ENCODE measurements at regions not wholly inside any gene's neighbourhood (a gene's known extent, or its start where the extent isn't known, plus 50 kb on each side); places are given as distances from the start of the nearest gene placed in this dataset.

DNA sequence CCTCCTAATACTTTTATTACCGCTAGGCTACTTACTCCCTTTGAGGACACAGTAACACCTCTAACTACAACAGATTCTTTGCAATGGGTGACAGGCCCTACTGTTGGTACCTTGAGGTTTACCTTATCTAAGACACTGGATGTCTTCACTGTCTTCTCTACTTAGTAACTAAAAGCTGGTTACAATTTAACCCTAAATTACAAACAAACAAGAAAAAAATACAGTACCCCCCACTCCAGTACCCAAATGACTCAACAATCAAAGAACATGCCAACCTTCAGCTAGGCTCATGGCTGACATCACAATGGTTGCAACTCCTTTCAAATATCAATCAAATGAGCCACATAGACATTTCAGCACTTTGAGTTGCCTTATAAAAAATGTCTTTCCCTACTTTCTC lies 198.0 kb downstream of the GUCY2F start:
- TF ChIP-seq, protein P1, sequence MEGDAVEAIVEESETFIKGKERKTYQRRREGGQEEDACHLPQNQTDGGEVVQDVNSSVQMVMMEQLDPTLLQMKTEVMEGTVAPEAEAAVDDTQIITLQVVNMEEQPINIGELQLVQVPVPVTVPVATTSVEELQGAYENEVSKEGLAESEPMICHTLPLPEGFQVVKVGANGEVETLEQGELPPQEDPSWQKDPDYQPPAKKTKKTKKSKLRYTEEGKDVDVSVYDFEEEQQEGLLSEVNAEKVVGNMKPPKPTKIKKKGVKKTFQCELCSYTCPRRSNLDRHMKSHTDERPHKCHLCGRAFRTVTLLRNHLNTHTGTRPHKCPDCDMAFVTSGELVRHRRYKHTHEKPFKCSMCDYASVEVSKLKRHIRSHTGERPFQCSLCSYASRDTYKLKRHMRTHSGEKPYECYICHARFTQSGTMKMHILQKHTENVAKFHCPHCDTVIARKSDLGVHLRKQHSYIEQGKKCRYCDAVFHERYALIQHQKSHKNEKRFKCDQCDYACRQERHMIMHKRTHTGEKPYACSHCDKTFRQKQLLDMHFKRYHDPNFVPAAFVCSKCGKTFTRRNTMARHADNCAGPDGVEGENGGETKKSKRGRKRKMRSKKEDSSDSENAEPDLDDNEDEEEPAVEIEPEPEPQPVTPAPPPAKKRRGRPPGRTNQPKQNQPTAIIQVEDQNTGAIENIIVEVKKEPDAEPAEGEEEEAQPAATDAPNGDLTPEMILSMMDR (IDR thresholded peaks at IDR 0.05): no peak
- no peak for TF ChIP-seq POLR2AphosphoS5 (IDR thresholded peaks at IDR 0.05; ENCODE audit: low read depth, low read length)
- TF ChIP-seq, protein P2, sequence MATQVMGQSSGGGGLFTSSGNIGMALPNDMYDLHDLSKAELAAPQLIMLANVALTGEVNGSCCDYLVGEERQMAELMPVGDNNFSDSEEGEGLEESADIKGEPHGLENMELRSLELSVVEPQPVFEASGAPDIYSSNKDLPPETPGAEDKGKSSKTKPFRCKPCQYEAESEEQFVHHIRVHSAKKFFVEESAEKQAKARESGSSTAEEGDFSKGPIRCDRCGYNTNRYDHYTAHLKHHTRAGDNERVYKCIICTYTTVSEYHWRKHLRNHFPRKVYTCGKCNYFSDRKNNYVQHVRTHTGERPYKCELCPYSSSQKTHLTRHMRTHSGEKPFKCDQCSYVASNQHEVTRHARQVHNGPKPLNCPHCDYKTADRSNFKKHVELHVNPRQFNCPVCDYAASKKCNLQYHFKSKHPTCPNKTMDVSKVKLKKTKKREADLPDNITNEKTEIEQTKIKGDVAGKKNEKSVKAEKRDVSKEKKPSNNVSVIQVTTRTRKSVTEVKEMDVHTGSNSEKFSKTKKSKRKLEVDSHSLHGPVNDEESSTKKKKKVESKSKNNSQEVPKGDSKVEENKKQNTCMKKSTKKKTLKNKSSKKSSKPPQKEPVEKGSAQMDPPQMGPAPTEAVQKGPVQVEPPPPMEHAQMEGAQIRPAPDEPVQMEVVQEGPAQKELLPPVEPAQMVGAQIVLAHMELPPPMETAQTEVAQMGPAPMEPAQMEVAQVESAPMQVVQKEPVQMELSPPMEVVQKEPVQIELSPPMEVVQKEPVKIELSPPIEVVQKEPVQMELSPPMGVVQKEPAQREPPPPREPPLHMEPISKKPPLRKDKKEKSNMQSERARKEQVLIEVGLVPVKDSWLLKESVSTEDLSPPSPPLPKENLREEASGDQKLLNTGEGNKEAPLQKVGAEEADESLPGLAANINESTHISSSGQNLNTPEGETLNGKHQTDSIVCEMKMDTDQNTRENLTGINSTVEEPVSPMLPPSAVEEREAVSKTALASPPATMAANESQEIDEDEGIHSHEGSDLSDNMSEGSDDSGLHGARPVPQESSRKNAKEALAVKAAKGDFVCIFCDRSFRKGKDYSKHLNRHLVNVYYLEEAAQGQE (IDR thresholded peaks at IDR 0.05; ENCODE audit: insufficient read depth in 1 of 2, low read depth in 2 of 2, low read length in 1 of 2): no peak
- no peak for TF ChIP-seq SIN3A (IDR thresholded peaks at IDR 0.05; ENCODE audit: borderline replicate concordance, insufficient read depth, low read depth, low read length)
- TF ChIP-seq TCF7L2 (IDR thresholded peaks at IDR 0.05; ENCODE audit: low read depth, low read length): no peak

Measured in Panc1 (cell line).